Endothelial cell of umbilical vein (primary cell): ENCODE measurements at regions not wholly inside any gene's neighbourhood (a gene's known extent, or its start where the extent isn't known, plus 50 kb on each side); places are given as distances from the start of the nearest gene placed in this dataset.

Experiments
- BruUV-seq: library from RNA; stranded (reverse); fragments of 400-500 nt; replicated peaks from 2 replicates; lab custom pipeline; 2021; lab: Mats Ljungman, UMichigan
- CTCF ChIA-PET: fragments of 300-600, 350-600 bp; sonication (Branson Sonifier 250); formaldehyde crosslinking; loops from one replicate; lab custom pipeline; 2021; ENCODE audit warnings: antibody characterized with exemption, inconsistent platforms; lab: Charles Lee
- POLR2A ChIA-PET: fragments of 300-600, 350-600 bp; sonication (Branson Sonifier 250); formaldehyde crosslinking; loops from one replicate; lab custom pipeline; 2021; ENCODE audit warnings: antibody characterized with exemption, inconsistent platforms; lab: Charles Lee
- DNase-seq: peaks from one replicate; pipeline ENCODE4 v3.0.0-alpha.2; 2011; ENCODE audit warnings: low read depth, low spot score
- FAIRE-seq: peaks from 2 replicates; lab custom pipeline; 2011; peaks lifted over from hg19 to GRCh38; lab: Jason Lieb, UNC
- H2AFZ ChIP-seq: 2 replicates; pipeline ENCODE4 v1.6.0; 2012; ENCODE audit warnings: low read depth, low read length, control low read depth, inconsistent platforms
- H3K27ac ChIP-seq: 2 replicates; pipeline ENCODE4 v1.5.1; 2011; ENCODE audit warnings: low read depth, mild to moderate bottlenecking, control low read depth, low read length, moderate library complexity; ENCODE audit not compliant: insufficient read depth
- H3K27me3 ChIP-seq, 2 experiments: 2 replicates each; pipeline versions ENCODE4 v1.6.0 to v1.6.1; 2011; ENCODE audit warnings: low read length in 2 of 2, mixed read lengths in 1 of 2; ENCODE audit not compliant: control insufficient read depth in 2 of 2, insufficient read depth in 2 of 2
- H3K36me3 ChIP-seq, 2 experiments: 2 replicates in 1 of 2; 3 replicates in 1 of 2; pipeline ENCODE4 v1.5.1; 2011; ENCODE audit warnings: low read length in 2 of 2, mild to moderate bottlenecking in 1 of 2, moderate library complexity in 1 of 2; ENCODE audit not compliant: control insufficient read depth in 2 of 2, insufficient read depth in 2 of 2; ENCODE audit errors: extremely low read depth in 1 of 2
- H3K4me1 ChIP-seq: 3 replicates; pipeline ENCODE4 v1.5.1; 2011; ENCODE audit warnings: mild to moderate bottlenecking, low read length; ENCODE audit not compliant: control insufficient read depth, insufficient read depth; ENCODE audit errors: extremely low read depth
- H3K4me2 ChIP-seq: 2 replicates; pipeline ENCODE4 v1.6.1; 2011; ENCODE audit warnings: low read length, control low read depth, mixed read lengths; ENCODE audit not compliant: insufficient read depth
- H3K4me3 ChIP-seq, 3 experiments: fragments of 200-600 bp in 1 of 3; sonication (generic), shearing (Covaris generic) in 1 of 3; replicated peaks in 1 of 3; 2 replicates each; pipeline ENCODE4 v1.5.1; 2011 to 2016; ENCODE audit warnings: control low read depth in 3 of 3, low read length in 3 of 3, mild to moderate bottlenecking in 2 of 3, inconsistent platforms in 1 of 3, low read depth in 1 of 3, moderate library complexity in 1 of 3; ENCODE audit not compliant: insufficient read depth in 1 of 3
- H3K79me2 ChIP-seq: 2 replicates; pipeline ENCODE4 v1.6.0; 2012; ENCODE audit warnings: low read length, inconsistent platforms; ENCODE audit not compliant: control insufficient read depth, insufficient read depth
- H3K9ac ChIP-seq: replicated peaks from 2 replicates; pipeline ENCODE3; 2011; ENCODE audit warnings: low read length, control low read depth; ENCODE audit not compliant: insufficient read depth; ENCODE audit errors: extremely low read depth
- H3K9me1 ChIP-seq: replicated peaks from 3 replicates; pipeline ENCODE4 v1.6.0; 2011; ENCODE audit warnings: mild to moderate bottlenecking, low read length; ENCODE audit not compliant: control insufficient read depth, insufficient read depth; ENCODE audit errors: extremely low read depth
- H3K9me3 ChIP-seq: replicated peaks from 2 replicates; pipeline ENCODE4 v1.5.1; 2012; ENCODE audit warnings: low read length, inconsistent platforms; ENCODE audit not compliant: control insufficient read depth, insufficient read depth
- H4K20me1 ChIP-seq: replicated peaks from 2 replicates; pipeline ENCODE3; 2011; ENCODE audit warnings: mild to moderate bottlenecking, low read length; ENCODE audit not compliant: control insufficient read depth, insufficient read depth; ENCODE audit errors: extremely low read depth
- CTCF ChIP-seq, 2 donors: IDR thresholded peaks; 1 replicate in 1 of 2; 2 replicates in 1 of 2; pipeline ENCODE4 v1.5.1; 2011; ENCODE audit warnings: low read length in 2 of 2, mild to moderate bottlenecking in 2 of 2, moderate library complexity in 2 of 2, control low read depth in 1 of 2, inconsistent platforms in 1 of 2, low read depth in 1 of 2; ENCODE audit not compliant: insufficient read depth in 1 of 2; ENCODE audit errors: extremely low read depth in 1 of 2
- EZH2 ChIP-seq: IDR thresholded peaks from 2 replicates; pipeline ENCODE4 v1.6.1; 2012; ENCODE audit warnings: borderline replicate concordance, low read depth, mild to moderate bottlenecking, moderate library complexity, low read length, inconsistent platforms; ENCODE audit not compliant: severe bottlenecking
- FOS ChIP-seq: IDR thresholded peaks from 2 replicates; pipeline ENCODE4 v1.6.1; 2011; ENCODE audit warnings: mild to moderate bottlenecking, low read length, moderate library complexity, borderline replicate concordance; ENCODE audit not compliant: insufficient read depth
- GATA2 ChIP-seq: IDR thresholded peaks from 2 replicates; pipeline ENCODE4 v1.7.0; 2011; ENCODE audit warnings: low read depth, mild to moderate bottlenecking, moderate library complexity, mixed read lengths, low read length; ENCODE audit not compliant: insufficient read length, insufficient read depth
- JUN ChIP-seq: IDR thresholded peaks from 2 replicates; pipeline ENCODE4 v1.6.1; 2011; ENCODE audit warnings: borderline replicate concordance, low read depth; ENCODE audit not compliant: insufficient read length, insufficient read depth
- MAX ChIP-seq: IDR thresholded peaks from 2 replicates; pipeline ENCODE4 v1.6.1; 2011; ENCODE audit not compliant: insufficient read depth, insufficient read length
- MYC ChIP-seq: IDR thresholded peaks from one replicate; pipeline ENCODE4 v1.6.1; 2011; ENCODE audit warnings: mild to moderate bottlenecking, low read depth, low read length
- POLR2A ChIP-seq: IDR thresholded peaks from 2 replicates; pipeline ENCODE4 v1.6.1; 2012; ENCODE audit warnings: low read depth, mild to moderate bottlenecking, control low read depth, low read length
- POLR2AphosphoS5 ChIP-seq: IDR thresholded peaks from 2 replicates; pipeline ENCODE4 v1.6.1; 2012; ENCODE audit warnings: low read depth, mild to moderate bottlenecking, control low read depth, low read length, moderate library complexity; ENCODE audit not compliant: insufficient read depth
- dilution Hi-C: fragments of 300-500 bp; cut with MboI; formaldehyde crosslinking; loops from one replicate; pipeline ENCODE4 v1.15.0; 2019; ENCODE audit warnings: low sequenced_read_pairs; ENCODE audit not compliant: extremely low pct_ligation_motif_present
- intact Hi-C: fragments of 100-400 bp; cut with micrococcal nuclease; formaldehyde crosslinking; loops from one replicate; pipeline ENCODE4 v1.10.0; 2022

- intact Hi-C loops (no loop called here), dilution Hi-C loops (no loop called here)
- FAIRE-seq (no peak), DNase-seq (no peak)
- ChIA-PET POLR2A (no interaction called here), CTCF (no interaction called here)
- TF ChIP-seq POLR2AphosphoS5 (no peak), POLR2A (no peak), JUN (no peak), CTCF (IDR thresholded peaks at IDR 0.05; ENCODE audit: extremely low read depth in 1 of 2, insufficient read depth in 1 of 2, low read depth in 1 of 2, low read length in 2 of 2) (no peak), GATA2 (no peak), EZH2 (no peak), MAX (no peak), MYC (no peak), FOS (no peak)
- H3K27me3 ChIP-seq: no peaks in the 10 kb centered on the region
- H3K4me3 ChIP-seq: no peak overlapping the region
- H3K4me2 ChIP-seq: no peak overlapping the region
- H3K27ac ChIP-seq: no peak overlapping the region
- H4K20me1 ChIP-seq: no peaks in the 10 kb centered on the region
- H3K9me3 ChIP-seq: no peaks in the 10 kb centered on the region
- no peak overlapping the region for H2AFZ ChIP-seq
- H3K9ac ChIP-seq: no peak overlapping the region
- no peaks in the 10 kb centered on the region for H3K4me1 ChIP-seq
- H3K9me1 ChIP-seq: no peaks in the 10 kb centered on the region
- H3K36me3 ChIP-seq: no peaks in the 10 kb centered on the region
- no TSS peak for BruUV-seq
- no peaks in the 10 kb centered on the region for H3K79me2 ChIP-seq
Observed at GRCh38 chr1:187157552-187157951, 328.8 kb downstream of the PLA2G4A start.
